BJ (cell line): ENCODE measurements at regions not wholly inside any gene's neighbourhood (a gene's known extent, or its start where the extent isn't known, plus 50 kb on each side); places are given as distances from the start of the nearest gene placed in this dataset.
A peak's percentile ranks its signal among the peaks of the same experiment; 100 is the strongest.

Experiments used
- CTCF ChIA-PET: fragments of 350-600 bp; formaldehyde crosslinking; extraction: SDS; loops from one replicate; lab custom pipeline; 2021; ENCODE audit warnings: antibody characterized with exemption, inconsistent platforms; lab: Yijun Ruan, JAX
- POLR2A ChIA-PET: fragments of 300-600 bp; sonication (Branson Sonifier 250); formaldehyde crosslinking; extraction: SDS; loops from one replicate; lab custom pipeline; 2021; ENCODE audit warnings: antibody characterized with exemption; lab: Charles Lee
- DNase-seq: peaks from one replicate; pipeline ENCODE4 v3.0.0-alpha.2; 2011; ENCODE audit warnings: low read depth
- H3K27me3 ChIP-seq: 2 replicates; pipeline ENCODE4 v1.6.0; 2011; ENCODE audit warnings: low read length; ENCODE audit not compliant: control insufficient read depth, insufficient read depth
- H3K36me3 ChIP-seq: 2 replicates; pipeline ENCODE4 v1.5.1; 2011; ENCODE audit warnings: low read length; ENCODE audit not compliant: control insufficient read depth, insufficient read depth
- H3K4me3 ChIP-seq: 2 replicates; pipeline ENCODE4 v1.5.1; 2011; ENCODE audit warnings: low read depth, mild to moderate bottlenecking, control low read depth, low read length
- TF ChIP-seq, protein P1 (sequence below): IDR thresholded peaks from 2 replicates; pipeline ENCODE4 v1.5.1; 2011; ENCODE audit warnings: low read depth, mild to moderate bottlenecking, control low read depth, inconsistent platforms, low read length, moderate library complexity; ENCODE audit not compliant: insufficient read depth

DNA sequence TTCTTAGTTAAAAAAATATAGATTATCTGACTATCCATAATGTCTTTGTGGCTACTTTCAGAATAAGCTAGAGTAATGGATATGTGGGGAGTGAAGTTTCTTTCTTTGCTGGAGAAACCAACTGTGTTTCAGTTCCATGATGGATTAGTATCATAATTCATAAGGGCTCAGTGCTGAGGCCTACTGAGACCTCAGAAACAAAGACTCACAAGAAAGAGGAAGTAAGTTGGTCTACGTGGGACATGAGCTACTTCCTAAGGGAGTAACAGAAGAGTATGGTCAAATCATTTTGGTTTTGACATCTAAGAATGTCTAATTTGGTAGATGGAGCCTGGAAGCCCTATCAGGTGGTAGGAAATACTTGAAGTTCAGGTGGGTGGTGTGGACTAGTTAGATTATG is 99.0 kb upstream of the HTR2A start:
- CTCF ChIA-PET = interaction anchor here (0.6 to 1.7 kb wide), 3 partner anchors 10 to 84 kb away, joined by 3 to 7 read pairs (median 3); no protein-coding TSS in a partner anchor
- POLR2A ChIA-PET = no interaction called here
- TF ChIP-seq, protein P1, sequence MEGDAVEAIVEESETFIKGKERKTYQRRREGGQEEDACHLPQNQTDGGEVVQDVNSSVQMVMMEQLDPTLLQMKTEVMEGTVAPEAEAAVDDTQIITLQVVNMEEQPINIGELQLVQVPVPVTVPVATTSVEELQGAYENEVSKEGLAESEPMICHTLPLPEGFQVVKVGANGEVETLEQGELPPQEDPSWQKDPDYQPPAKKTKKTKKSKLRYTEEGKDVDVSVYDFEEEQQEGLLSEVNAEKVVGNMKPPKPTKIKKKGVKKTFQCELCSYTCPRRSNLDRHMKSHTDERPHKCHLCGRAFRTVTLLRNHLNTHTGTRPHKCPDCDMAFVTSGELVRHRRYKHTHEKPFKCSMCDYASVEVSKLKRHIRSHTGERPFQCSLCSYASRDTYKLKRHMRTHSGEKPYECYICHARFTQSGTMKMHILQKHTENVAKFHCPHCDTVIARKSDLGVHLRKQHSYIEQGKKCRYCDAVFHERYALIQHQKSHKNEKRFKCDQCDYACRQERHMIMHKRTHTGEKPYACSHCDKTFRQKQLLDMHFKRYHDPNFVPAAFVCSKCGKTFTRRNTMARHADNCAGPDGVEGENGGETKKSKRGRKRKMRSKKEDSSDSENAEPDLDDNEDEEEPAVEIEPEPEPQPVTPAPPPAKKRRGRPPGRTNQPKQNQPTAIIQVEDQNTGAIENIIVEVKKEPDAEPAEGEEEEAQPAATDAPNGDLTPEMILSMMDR = no peak
- DNase-seq = no peak
- no peaks in the 10 kb centered on the region for H3K36me3 ChIP-seq
- H3K4me3 ChIP-seq = no peak overlapping the region
- H3K27me3 ChIP-seq = no peaks in the 10 kb centered on the region; the same call in 1 of the 2 replicates

DNA sequence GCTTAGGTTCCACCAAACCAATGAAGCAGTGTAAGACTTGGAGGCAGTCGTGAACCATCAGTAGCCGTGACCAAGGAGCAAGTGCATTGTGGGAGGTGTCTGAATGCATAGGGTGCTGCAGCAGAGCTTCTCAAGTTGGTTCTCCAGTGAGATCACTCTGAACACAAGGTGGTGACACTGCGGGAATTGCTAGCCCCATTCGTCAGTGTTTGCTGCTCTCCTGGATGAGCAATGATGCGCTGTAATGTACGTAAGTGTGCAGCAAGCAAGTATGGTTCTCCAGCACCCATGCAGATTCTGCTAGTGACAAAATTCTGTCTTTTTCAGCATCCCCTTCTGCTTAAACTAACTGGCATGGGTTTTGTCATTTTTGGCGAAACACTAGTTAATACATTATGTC is 97.6 kb upstream of the HTR2A start:
- no peak for DNase-seq
- ChIA-PET POLR2A (interaction anchor here (0.6 kb wide), 1 partner anchor 13 kb away, joined by 8 read pairs; no protein-coding TSS in a partner anchor), CTCF (no interaction called here)
- Histone ChIP-seq H3K27me3 (no peaks in the 10 kb centered on the region; the same call in 1 of the 2 replicates), H3K36me3 (no peaks in the 10 kb centered on the region), H3K4me3 (no peak overlapping the region)
- TF ChIP-seq, protein P1 = no peak

DNA sequence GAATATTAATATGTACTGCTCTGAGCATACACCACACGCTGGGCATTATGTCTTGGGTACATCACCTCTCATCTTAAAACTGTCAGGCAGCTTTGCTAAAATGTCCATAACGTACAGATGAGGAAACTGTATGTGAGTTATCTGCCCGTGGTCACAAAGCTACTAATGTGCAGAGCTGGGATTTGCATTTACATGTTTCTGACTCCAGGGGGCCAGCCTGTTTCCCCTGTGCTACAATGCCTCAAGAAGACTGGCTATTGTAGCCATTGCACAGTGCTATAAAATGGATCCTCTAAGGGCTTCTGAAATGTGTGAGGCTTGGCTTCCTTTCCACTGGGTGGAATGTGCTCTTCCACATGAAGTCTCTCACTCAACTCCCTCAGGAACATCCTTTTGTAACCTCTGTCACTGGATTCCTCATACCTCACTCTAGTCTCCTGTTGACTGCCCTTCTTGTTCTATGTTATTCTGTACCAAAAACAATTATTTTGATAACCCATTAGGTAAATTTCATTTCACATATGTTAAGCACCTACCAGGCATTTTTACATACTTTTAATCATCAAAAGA is 95.6 kb upstream of the HTR2A start:
- TF ChIP-seq, protein P1 = peak; percentile 41
- no peak for DNase-seq
- POLR2A ChIA-PET = no interaction called here
- no peaks in the 10 kb centered on the region for H3K36me3 ChIP-seq
- CTCF ChIA-PET = interaction anchor here (0.7 to 1.2 kb wide), 5 partner anchors 12 to 468 kb away, joined by 3 read pairs; no protein-coding TSS in a partner anchor
- H3K4me3 ChIP-seq = no peak overlapping the region
- no peaks in the 10 kb centered on the region for H3K27me3 ChIP-seq

DNA sequence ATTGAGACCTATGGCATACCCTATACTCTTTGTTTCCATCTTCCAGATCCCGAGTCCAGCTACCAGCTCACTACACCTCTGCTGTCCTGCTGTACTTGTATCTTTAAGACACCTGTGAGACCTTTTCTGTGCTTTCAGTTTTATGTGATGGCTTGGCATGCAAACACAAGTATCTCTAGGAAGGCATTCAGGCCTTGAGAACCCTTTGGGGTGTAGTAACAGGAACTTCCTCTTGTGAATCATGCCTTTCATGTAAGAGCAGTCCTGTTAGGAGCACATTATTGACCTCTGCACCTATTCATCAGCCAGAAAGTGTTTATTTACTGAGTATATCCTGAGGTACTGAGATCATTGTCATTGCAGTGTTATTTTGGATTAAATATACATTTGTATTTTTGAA is 87.0 kb upstream of the HTR2A start:
- TF ChIP-seq, protein P1 = no peak

DNA sequence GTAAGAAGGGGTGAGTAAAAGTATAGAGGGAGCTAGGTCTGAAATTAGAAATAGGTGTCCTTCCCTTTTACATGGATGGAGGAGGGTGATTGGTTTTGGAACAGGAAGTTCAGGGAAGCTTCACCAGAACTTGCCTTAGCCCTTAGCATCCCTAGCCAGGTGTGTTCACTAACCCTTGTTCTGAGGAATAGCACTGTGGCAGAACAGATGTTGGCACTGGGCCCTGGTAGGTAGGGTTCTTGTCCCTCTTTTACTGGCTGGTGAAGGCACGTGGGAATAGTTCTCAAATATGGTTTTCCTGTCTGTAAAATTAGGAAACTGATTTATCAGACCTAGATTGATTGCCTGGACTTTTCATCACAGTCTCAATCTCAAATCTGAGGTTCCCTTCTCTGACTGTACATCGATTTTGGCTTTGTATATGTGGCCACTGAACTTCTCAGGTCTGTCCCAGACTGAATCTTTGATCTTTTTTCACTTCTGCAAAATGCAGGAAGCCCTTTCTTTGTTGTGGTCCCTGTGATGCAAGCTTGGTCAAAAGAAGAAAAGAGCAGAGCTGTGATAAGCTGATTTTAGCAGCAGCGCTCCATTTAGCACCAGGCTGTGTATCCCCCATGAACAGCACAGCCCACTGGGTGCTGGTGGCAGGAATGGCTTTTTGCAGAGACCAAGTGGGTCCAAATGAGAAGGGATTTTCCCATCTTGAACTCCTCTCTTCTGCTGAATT is 86.2 kb upstream of the HTR2A start:
- POLR2A ChIA-PET = no interaction called here
- CTCF ChIA-PET = interaction anchor here (1.3 kb wide), 1 partner anchor 9 kb away, joined by 5 read pairs; no protein-coding TSS in a partner anchor
- Histone ChIP-seq H3K36me3 (no peaks in the 10 kb centered on the region), H3K4me3 (no peak overlapping the region), H3K27me3 (no peaks in the 10 kb centered on the region)
- no peak for DNase-seq
- TF ChIP-seq, protein P1 = no peak

More for the DNA sequence above, 87.0 kb upstream of the HTR2A start:
- H3K4me3 ChIP-seq = no peak overlapping the region
- CTCF ChIA-PET = no interaction called here
- H3K27me3 ChIP-seq = no peaks in the 10 kb centered on the region
- POLR2A ChIA-PET = no interaction called here
- no peaks in the 10 kb centered on the region for H3K36me3 ChIP-seq
- DNase-seq = no peak
